ENCODE measurements at regions not wholly inside any gene's neighbourhood (a gene's known extent, or its start where the extent isn't known, plus 50 kb on each side); places are given as distances from the start of the nearest gene placed in this dataset.

DNA sequence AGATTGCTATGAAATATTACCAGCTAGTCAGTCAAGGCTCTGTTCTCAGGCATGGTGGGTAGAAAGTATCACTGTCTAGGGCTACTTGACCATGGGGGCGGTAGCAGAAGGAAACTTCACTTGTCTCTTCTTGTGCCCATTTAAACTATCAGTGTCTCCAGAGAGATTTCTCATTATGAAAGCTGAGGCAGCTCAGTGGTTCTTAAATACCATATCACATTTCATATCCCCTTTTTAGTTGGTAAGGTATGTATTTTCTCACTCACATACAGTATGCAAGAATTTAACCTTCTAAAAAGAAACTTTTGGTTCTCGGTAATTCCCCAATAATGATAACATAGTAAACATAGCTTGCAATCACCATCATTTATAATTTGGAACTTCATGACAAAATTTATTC lies 1180.0 kb upstream of the TENM4 start:
- ChIA-PET POLR2A (no interaction called here), CTCF (no interaction called here)

DNA sequence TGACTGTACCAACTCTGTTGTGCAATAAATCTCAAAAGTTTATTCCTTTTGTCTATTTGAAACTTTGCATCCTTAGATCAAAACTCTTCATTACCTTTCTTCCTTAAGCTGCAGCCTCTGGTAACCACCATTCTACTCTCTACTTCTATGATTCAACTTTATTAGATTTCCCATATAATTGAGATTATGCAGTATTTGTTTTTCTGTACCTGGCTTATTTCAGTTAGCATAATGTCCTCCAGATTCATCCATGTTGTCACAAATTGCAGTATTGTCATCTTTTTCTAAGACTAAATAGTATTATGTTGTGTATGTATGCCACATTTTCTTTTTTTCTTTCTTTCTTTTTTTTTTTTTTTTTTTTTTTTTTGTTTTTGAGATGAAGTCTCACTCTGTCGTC lies 1176.3 kb upstream of the TENM4 start:
- CTCF ChIA-PET, result no interaction called here
- POLR2A ChIA-PET, result no interaction called here

DNA sequence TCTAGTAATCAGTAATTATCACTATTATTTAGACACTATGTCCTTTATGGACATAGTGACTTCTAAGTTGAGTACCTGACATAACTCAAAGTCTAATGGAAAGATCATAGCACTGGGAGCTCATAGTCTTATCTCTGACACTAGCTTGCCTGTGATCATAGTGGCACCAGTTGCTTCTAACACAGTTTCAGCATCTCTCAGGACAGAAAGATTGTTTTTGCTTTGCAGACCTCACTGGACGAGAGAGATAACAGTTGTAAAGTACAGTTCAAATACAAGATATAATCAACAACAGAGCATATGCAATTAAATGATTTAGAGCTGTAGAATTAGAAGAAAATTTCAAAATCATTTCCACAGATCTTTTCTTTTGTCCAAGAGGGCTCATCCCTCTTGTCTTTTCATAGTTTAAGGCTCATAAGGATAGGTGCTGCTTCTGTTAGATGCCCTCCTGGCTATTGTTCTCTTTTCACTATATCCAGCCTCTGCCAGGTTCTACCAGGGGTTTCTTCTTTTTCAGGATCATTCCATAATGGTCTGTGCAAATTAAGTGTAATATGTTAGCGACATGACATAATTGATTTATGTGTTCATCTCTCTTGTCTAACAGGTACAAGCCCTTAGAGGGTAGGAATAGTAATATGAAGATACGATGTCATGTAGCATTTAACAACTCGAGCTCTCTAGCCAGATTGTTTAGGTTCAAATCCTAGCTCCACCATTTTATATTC lies 1175.4 kb upstream of the TENM4 start:
- POLR2A ChIA-PET, result no interaction called here

DNA sequence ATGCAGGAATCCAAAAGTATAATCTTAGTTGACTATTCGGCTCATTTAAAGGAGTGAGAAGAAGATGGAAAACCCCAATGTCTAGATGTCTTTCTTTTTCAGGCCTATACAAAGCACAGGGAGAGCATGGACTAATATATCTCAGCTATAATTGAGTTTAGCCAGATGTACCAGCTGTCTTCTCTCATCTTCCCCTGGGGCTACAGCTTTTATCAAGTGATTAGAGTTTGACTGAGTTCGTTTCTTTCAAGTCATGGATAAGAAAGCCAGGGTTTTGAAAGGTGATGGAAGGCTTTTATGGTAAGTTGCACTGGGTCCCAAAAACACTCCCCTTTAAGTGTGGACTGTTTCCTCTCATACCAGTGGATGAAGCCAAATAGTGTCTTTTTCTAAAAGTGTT lies 1172.8 kb upstream of the TENM4 start:
- ChIA-PET CTCF (no interaction called here), POLR2A (no interaction called here)

More for the DNA sequence above, 1175.4 kb upstream of the TENM4 start:
- CTCF ChIA-PET, result no interaction called here

DNA sequence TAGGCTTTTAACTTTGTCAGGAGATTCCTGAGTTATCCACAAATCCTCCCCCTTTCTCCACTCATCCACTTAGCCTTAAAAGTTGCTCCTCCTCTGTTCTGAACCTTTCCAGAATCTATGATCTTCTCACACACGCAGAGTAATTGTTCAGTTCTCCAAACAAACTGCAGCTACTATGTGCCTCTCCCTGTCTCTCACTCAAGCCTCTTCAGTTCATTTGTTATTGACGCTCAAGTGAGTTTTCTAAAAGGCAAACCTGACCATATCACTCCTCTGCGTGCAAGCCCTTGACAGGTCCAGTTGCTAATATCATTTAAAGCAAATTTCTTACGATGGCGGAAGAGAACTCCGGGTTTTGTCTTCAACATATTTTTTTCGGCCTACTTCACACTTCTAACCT lies 1169.7 kb upstream of the TENM4 start:
- POLR2A ChIA-PET, result no interaction called here
- CTCF ChIA-PET, result no interaction called here

DNA sequence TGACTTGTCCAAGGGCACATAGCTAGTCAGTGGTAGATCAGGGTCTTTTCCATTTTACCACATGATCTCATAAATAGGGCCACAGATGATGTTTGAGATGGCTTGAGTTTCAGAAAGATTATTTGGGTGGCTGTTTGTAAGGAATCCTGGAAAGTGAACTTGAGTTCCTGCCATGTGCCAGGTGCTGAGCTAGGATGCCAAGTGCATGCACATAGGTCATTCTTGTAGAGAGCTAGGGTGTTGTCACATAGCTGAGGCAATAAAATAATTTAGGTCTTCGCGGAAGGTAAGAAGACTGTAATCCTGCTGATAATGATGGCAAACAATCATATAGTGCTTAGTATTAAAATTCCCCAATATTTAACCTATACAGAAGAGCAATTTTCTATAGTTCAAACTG lies 1162.6 kb upstream of the TENM4 start:
- POLR2A ChIA-PET, result no interaction called here

DNA sequence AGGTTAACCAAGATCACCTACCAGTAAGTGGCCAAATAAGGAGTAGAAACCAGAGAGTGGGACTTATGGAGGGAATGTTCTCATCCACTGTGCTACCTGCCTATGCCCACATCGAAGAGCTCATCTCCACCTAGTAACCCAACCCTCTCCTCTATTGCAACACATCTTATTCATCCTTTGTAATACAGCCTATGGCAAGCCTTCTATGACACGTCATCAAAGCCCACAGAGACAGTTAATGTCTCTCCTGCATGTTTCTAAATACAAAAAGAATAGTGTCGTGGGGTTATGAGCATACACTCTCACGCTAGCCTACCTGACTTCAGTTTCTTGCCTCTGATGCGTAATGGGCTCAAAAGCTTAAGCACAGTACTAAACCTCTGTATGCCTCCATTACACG lies 1158.1 kb upstream of the TENM4 start:
- POLR2A ChIA-PET, result no interaction called here
- CTCF ChIA-PET, result no interaction called here

More for the DNA sequence above, 1162.6 kb upstream of the TENM4 start:
- CTCF ChIA-PET, result no interaction called here

DNA sequence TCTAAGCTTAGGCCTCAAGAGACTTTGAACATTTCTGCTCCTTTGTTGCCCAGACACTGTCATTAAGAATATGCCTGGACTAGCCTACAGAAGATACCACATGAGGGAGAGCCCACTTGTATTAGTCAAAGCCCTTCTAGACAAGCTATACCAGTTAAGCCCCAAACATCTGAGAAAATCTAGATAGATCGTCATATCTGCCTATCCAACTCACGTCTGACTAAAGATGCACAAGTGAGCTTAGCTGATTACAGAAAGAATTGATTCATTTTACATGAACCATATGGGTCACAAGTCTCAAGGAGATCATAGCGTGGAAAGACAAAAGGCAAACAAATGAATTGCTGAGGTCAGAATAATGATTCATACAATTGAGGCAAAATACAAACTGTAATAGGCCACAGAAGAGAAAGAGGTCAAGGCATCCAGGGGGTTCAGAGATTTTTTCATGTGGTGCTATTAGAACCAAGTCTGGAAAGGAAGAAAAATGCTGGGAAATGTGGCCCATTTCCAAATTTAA lies 1155.5 kb upstream of the TENM4 start:
- POLR2A ChIA-PET, result no interaction called here
- CTCF ChIA-PET, result no interaction called here

DNA sequence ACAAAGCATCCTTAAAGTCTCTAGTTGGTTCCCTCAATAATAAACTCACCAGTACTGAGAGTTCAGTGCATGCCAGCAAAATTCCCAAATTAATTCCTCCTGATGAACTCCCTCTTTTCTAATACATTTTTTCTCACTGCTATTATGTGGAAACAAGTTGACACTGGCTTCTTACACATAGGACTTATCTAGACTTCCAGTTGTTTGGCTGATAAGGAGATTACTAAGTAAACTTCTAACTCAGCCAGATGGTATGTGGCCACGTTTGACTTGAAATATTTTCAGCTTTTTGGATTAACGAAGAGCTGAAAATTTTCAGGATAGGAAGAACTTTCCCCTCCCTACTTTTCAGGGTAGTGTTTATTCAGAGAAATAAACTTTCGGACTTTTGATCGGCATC lies 1154.2 kb upstream of the TENM4 start:
- ChIA-PET POLR2A (no interaction called here), CTCF (no interaction called here)

DNA sequence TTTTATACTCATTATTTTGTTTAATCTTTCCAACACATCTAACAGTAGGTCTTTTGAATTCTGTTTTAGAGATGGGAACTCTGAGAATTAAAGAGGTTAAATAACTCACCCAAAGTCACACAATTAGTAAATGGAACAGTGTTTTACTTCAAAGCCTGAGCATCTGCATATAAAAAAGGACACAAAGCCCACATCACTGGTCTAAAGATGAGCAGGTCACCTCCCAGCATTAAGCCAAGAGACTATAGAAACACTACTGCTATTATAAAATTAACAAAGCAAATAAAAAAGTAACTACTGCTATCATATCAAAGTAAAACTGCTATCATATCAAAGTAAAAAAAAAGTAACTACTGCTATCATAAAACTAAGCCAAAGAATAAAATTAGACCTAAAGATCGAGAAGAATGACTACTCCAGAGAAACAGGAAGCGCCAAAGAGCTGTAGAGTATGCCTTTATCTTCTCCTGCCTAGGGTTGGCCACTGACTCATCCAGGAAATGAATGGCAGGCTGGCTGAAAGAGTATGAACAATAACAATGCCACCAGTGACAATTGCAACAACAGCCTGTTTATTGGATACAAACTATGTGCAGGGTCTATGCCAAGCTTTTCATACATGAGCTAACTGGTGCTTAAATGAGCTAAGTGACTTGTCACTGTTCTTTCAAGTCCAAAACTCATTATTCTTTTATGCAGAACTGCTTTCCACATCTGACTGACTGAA lies 1153.0 kb upstream of the TENM4 start:
- POLR2A ChIA-PET, result no interaction called here
- CTCF ChIA-PET, result no interaction called here

DNA sequence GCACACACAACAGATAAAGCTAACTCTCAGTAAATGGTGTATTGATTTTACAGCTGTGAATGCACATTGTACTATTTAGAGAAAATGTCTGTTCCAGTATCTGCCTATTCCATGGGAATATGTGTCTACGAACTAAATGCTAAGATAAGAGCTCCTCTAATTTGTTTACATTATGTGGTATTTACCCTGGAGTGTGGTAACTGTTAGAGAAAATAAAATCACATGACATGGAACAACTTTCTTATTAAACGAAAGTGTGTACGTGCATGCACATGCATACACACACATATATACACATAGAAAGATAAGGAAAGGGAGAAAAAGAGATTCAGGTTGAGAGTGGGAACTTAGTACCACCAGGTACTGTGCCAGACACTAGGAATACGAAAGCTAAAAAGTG lies 1151.7 kb upstream of the TENM4 start:
- ChIA-PET CTCF (no interaction called here), POLR2A (no interaction called here)

DNA sequence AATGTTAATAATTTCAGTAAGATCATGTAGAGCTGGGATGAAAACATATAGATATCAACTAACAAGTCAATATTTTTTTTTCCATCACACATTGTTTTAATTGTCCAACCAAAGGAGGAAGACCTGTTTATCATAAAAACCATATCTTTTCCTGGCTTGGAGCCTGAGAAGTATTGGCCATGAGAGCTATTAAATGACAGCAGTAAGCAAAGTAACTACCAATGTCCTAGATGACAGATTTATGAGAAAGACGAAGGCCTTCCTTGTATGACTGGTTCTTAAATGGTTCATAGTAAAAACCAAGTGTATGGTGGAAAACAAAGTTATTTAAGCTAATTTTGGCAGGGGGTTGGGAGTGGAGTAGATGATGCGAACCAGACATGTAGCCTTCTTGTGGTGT lies 1147.1 kb upstream of the TENM4 start:
- CTCF ChIA-PET, result no interaction called here
- POLR2A ChIA-PET, result no interaction called here

DNA sequence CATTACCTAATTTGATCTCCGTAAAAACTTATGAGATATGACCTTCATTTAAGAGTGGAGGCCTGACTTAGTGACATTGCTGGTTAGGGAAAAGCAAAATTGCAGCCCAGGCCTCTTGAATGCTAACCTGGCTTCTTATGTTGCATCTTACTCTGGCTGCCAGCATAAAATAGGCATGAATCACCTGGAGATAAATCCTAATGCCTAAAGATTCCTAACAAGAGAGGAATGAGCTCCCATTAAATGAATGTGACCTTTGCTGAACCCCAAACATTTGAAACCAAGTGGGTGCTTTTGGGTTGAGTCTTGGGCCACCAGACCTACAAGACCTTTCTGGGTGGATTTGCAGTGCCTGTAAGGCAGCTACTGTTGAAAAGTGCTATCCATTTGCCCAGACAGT lies 1145.6 kb upstream of the TENM4 start:
- POLR2A ChIA-PET, result no interaction called here
- CTCF ChIA-PET, result no interaction called here

DNA sequence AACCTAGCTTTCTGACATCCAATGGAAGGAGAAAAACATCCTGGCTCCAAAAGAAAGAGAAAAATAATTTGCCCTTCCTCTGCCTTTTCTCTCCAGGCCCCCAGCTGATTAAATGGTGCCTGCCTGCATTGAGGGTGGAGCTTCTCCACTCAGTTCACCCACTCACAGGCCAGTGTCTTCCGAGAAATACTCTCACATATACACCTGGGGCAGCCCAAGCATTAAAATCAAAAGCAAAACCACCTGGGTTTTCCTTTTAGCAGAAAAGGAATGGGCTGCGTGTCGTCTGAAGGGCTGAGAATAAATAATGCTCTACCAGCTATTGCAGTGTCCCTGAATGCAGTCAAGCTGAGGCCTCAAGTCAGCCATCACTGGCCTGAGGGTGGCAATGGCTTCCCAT lies 1143.8 kb upstream of the TENM4 start:
- POLR2A ChIA-PET, result no interaction called here
- CTCF ChIA-PET, result no interaction called here

DNA sequence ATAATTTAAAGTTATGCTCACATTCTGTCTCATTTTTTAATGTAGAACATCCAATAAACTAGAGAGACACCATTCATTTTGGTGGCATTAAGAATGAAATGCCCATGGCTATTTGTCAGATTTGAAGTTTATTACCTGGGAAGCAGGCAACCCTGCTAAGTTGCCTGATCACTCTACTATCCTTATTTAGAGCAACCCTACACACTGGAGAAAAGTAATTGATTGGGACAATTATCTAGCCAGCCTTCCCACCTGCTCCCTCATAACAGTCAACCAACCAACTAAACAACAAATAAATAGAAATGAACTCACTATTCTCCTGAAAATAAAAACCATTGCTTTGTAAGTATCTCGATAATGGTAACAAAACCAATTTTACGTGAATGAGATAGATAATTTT lies 1129.0 kb upstream of the TENM4 start:
- ChIA-PET CTCF (no interaction called here), POLR2A (no interaction called here)

DNA sequence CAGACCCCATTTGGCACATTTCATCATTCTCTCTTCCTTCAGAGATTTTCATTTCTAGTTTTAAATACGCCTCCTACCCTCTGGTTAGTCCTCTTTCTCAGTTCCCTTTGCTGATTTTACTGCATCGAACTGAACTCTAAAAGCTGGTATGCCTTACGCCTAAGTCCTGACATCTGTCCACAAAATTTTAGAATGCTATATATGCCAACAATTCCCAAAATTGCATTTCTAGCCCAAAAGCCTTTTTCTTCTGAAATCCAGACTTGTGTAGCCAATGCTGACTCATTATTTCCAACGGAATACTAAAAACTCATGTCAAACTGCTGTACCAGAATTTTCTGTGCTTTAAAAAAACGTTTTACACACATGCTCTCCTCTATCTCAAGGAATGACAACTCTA lies 1124.4 kb upstream of the TENM4 start:
- CTCF ChIA-PET, result no interaction called here
- POLR2A ChIA-PET, result no interaction called here

DNA sequence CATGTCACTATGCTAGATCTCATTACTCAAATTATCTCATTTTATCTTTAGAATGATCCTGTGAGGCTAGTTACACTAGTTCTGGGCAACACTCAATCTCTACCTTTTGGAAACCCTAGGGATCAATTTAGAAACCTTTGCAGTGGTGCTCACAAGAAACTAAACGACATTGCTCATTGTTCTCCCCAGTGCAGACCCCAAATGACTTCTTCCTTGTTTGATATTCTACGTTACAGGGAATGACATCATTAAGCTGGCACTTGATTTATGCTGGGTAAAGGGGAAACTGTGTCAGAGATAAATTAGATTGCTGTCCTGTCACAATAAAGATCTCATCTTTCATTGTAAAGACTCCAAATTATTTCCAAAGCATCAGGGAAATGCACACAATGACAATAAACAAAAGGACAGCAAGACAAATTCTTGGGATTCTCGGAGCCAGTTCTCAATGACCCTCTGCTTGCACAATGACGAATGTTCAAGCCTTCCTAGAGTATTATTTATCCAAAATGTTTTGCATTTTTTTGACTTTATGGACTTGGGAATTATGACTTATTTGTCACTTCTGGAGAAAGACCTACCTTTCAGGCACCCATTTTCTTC lies 1121.8 kb upstream of the TENM4 start:
- ChIA-PET POLR2A (no interaction called here), CTCF (no interaction called here)

DNA sequence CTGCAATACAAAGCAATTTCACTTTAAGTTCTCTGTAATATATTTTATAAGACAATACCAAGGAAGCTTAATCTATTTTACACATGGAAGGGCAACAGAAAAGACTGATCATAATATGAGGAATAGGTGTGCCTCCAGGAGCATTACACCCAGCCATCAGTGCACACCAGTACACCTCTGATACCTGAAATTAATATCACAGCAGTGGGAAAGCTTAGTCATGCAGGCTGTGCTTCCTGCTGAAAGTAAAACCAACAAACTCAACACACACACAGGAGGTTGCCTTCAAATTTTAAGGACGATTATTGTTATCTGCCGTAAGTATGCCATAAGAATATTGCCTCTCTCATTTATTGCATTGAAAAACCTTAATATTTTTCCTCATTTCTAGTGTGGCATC lies 1119.1 kb upstream of the TENM4 start:
- CTCF ChIA-PET, result no interaction called here
- POLR2A ChIA-PET, result no interaction called here

DNA sequence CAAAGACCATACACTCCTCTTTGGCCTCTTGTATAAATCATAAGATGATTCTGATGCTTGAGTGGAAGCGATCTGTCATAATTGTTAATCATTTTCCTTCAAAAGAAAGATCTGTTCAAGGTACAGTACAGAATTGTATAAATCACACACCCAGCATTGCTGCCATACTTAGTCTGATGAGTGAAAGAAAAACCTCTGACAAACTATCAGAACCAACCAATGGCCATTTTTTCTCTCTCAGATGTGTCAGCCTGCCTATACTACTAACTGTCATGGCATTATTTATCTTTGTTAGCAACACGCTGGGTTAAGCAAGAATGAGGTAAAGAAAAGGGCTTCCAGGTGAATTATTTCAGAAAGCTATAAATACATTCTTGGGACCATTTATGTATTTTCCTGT lies 1112.7 kb upstream of the TENM4 start:
- CTCF ChIA-PET, result no interaction called here
- POLR2A ChIA-PET, result no interaction called here

DNA sequence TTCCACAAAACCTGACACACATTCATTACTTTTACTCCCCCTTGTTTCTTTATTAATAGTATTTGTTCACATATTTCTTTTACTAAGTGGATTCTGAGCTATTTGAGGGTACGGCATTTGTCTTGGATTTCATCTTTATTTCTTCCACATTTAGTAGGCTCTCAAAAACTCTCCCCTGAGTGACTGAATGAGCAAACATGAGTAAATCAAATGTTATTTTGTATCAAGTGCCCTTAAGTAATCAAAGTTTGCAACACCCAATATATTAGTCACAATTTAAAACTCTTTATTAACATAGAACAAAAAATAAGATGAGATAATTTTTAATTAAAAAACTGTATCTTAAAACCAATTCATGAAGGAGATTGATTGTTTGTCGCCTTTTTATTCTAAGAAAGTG lies 1101.9 kb upstream of the TENM4 start:
- ChIA-PET CTCF (no interaction called here), POLR2A (no interaction called here)

DNA sequence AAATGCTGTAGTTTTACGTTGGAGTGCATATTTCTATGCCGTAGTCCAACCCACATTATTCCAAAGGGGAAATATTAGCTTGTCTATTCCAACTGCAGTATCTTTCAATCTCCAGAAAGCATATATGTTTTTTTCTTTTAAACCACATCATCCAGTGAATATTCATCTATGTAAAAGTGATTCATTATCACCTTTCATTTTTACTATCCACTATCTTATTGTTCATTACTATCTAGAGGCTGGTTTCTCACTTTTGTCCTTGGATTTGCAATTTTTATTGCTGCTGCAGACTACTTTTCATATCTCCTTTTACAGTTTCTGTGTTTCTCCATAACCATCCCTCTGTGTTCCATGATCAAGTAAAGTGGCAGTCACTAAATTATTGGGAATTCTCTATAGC lies 1097.2 kb upstream of the TENM4 start:
- ChIA-PET CTCF (no interaction called here), POLR2A (no interaction called here)

DNA sequence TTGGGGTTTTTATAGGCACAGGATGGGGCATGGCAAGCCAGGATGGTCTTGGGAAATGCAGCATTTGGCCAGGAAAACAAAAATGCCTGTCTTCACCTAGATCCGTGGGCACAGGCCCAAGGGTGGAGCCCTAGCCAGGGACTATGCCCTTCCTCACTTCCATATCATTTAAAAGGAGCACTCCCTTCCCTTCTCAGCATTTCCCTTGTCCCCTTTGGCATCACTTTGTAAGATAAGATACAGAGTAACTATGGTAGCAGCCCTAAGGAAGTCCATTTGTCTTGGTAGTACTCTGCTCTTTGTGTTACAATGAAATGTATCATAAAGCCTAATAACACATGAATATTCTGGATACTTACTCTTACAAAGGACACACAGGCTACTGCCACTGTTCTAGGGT lies 1092.6 kb upstream of the TENM4 start:
- POLR2A ChIA-PET, result no interaction called here

More for the DNA sequence above, 1092.6 kb upstream of the TENM4 start:
- CTCF ChIA-PET, result no interaction called here
